ENCODE measurements at regions not wholly inside any gene's neighbourhood (a gene's known extent, or its start where the extent isn't known, plus 50 kb on each side); places are given as distances from the start of the nearest gene placed in this dataset.
A peak's percentile ranks its signal among the peaks of the same experiment; 100 is the strongest.

DNA sequence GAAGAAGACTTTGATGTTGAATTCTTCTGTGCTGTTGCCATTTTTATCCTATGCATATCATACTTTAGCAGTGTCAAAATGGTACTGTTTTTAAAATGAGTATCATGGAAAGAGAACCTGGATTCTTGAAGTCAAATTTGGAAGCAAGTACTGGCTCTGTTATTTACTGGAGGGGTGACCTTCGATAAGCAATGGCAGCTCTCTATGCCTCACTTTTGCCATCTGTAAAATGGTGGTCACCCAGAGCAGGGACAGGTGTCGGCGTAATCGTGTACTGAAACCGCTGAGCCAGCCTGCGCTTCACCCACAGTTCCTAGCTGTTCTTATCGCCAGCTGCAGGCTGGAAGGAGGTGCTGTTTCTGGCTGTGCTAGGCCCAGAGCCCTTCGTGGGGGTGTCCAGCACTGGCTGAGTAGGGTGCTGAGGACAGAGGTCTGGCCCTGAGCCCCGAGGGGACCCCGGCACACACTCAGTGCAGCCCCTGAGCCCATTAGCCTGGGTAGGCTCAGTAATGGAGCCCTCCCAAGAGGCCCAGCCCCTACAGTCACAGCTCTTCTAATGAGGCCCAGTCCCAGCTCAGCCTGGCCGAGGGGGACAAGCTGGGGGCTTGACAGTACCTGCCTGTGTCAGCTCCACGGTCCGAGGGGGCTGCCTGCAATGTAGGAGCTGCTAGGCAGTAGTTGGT lies 183.5 kb downstream of the PHETA1 start:
- Histone ChIP-seq H3K79me2 (ENCODE audit: control insufficient read depth in 1 of 2, insufficient read depth in 2 of 2, low read length in 2 of 2) (no peaks in the 10 kb centered on the region), H3K36me3 (ENCODE audit: control insufficient read depth in 2 of 4, insufficient read depth in 4 of 4, low read length in 3 of 4) (no peaks in the 10 kb centered on the region), H3K4me2 (ENCODE audit: insufficient read depth in 1 of 2, low read depth in 2 of 2, low read length in 2 of 2) (no peak overlapping the region), H3K4me3 (ENCODE audit: extremely low read depth in 1 of 4, insufficient read depth in 2 of 4, low read depth in 3 of 4, low read length in 4 of 4) (no peak overlapping the region), H3K4ac (replicated peaks; ENCODE audit: insufficient read length, low read depth, low read length) (no peak overlapping the region), H3K56ac (replicated peaks; ENCODE audit: insufficient read length, low read depth, low read length) (no peak overlapping the region), H4K8ac (ENCODE audit: extremely low read depth, insufficient read depth, low read length) (peak overlapping the region; percentile 38; the same call in 1 of the 2 replicates), H2BK15ac (ENCODE audit: low read length) (0 out of 2 replicates have a peak overlapping the region, but pooled peaks have one; percentile 29), H3K9me3 (ENCODE audit: insufficient read depth in 2 of 2, low read depth in 1 of 2, low read length in 1 of 2) (no peaks in the 10 kb centered on the region), H4K20me1 (replicated peaks in 1 of 2; ENCODE audit: control insufficient read depth in 1 of 2, insufficient read depth in 2 of 2, low read length in 2 of 2) (peaks cover 6 to 10% of the 10 kb centered on the region in 2 experiments), H3K27ac (ENCODE audit: low read depth, low read length) (no peak overlapping the region), H3K9ac (replicated peaks in 1 of 4; ENCODE audit: extremely low read depth in 1 of 4, low read depth in 3 of 4, low read length in 3 of 4) (no peak overlapping the region), H2BK12ac (ENCODE audit: low read depth, low read length) (no peak overlapping the region), H3K4me1 (replicated peaks in 1 of 4; ENCODE audit: control insufficient read depth in 3 of 4, insufficient read depth in 4 of 4, low read length in 3 of 4) (no peaks in the 10 kb centered on the region; a peak in 4 of 7 replicates), H2AFZ (ENCODE audit: low read length) (no peak overlapping the region), H3K27me3 (replicated peaks in 1 of 4; ENCODE audit: control insufficient read depth in 3 of 4, extremely low read depth in 1 of 4, insufficient read depth in 3 of 4, low read length in 3 of 4) (no peaks in the 10 kb centered on the region; a peak in 1 of 7 replicates), H3K23me2 (ENCODE audit: low read depth, low read length) (no peaks in the 10 kb centered on the region), H2BK20ac (ENCODE audit: low read length) (no peak overlapping the region), H4K91ac (replicated peaks; ENCODE audit: insufficient read length, low read length) (no peak overlapping the region), H2BK120ac (replicated peaks; ENCODE audit: low read depth, low read length) (no peak overlapping the region), H3K23ac (ENCODE audit: insufficient read length) (no peak overlapping the region), H2AK5ac (ENCODE audit: low read depth, low read length) (no peak overlapping the region), H3K18ac (ENCODE audit: extremely low read depth, low read length) (no peak overlapping the region), H2BK5ac (ENCODE audit: low read depth, low read length) (no peak overlapping the region), H4K5ac (ENCODE audit: insufficient read length, low read depth, low read length) (no peak overlapping the region), H3K14ac (ENCODE audit: insufficient read length) (no peak overlapping the region), H3K79me1 (ENCODE audit: low read depth, low read length) (no peaks in the 10 kb centered on the region)
- FAIRE-seq (no peak), DNase-seq (ENCODE audit: low read depth in 1 of 2, low spot score in 2 of 2) (no peak)
- ChIA-PET CTCF (ENCODE audit: partially characterized antibody) (interaction anchor here (1.2 to 1.6 kb wide), 4 partner anchors 41 to 119 kb away, joined by 3 to 7 read pairs (median 4); no protein-coding TSS in a partner anchor), POLR2A (ENCODE audit: partially characterized antibody) (interaction anchor here (0.7 kb wide), 1 partner anchor 11 kb away, joined by 3 read pairs; no protein-coding TSS in a partner anchor)
- no peak for TF ChIP-seq JUN (IDR thresholded peaks at IDR 0.05; ENCODE audit: low read depth, low read length)
- no peak for TF ChIP-seq GTF2F1 (IDR thresholded peaks at IDR 0.05; ENCODE audit: borderline replicate concordance, low read depth, low read length)
- no peak for TF ChIP-seq POLR2A (IDR thresholded peaks at IDR 0.05; ENCODE audit: control extremely low read depth in 1 of 2, low read depth in 2 of 2, low read length in 2 of 2)
- no peak for TF ChIP-seq NANOG (IDR thresholded peaks at IDR 0.05; ENCODE audit: insufficient read depth, low read depth, low read length, poor library complexity, severe bottlenecking)
- no peak for TF ChIP-seq NRF1 (IDR thresholded peaks at IDR 0.05; ENCODE audit: low read depth, low read length)
- TF ChIP-seq CBX5 (IDR thresholded peaks at IDR 0.05; ENCODE audit: low read depth, low read length) = no peak
- no peak for TF ChIP-seq ASH2L (IDR thresholded peaks at IDR 0.05; ENCODE audit: low read length)
- TF ChIP-seq GABPA (IDR thresholded peaks at IDR 0.05; ENCODE audit: borderline replicate concordance, insufficient read depth, low read length) = no peak
- no peak for TF ChIP-seq KDM5A (IDR thresholded peaks at IDR 0.05; ENCODE audit: low read length)
- TF ChIP-seq CHD1 (IDR thresholded peaks at IDR 0.05; ENCODE audit: low read depth, low read length) = no peak
- TF ChIP-seq TAF7 (optimal IDR thresholded peaks at IDR 0.05; ENCODE audit: borderline replicate concordance, low read depth, low read length) = no peak
- 89% methylated on average over 13 of the region's 13 CpGs; no CpG with 5 or more reads in 1 of the 2 experiments for WGBS, 2 experiments (ENCODE audit: extremely low coverage in 1 of 2, insufficient coverage in 1 of 2, insufficient read length in 1 of 2, insufficient replicate concordance in 2 of 2, low coverage in 1 of 2, low lambda C conversion rate in 2 of 2, missing lambda C conversion rate in 1 of 2)
